Right hindlimb (tissue), 1 donor: ENCODE measurements at regions not wholly inside any gene's neighbourhood (a gene's known extent, or its start where the extent isn't known, plus 50 kb on each side); places are given as distances from the start of the nearest gene placed in this dataset.
A peak's percentile ranks its signal among the peaks of the same experiment; 100 is the strongest.
"Not testable (repeated sequence)": the region's sequence is repeated elsewhere in the genome, so short reads cannot be mapped to it uniquely, and the experiment has no call there.

Experiments
- DNase-seq: peaks from one replicate; pipeline ENCODE4 v3.0.0-alpha.2; 2018

DNA sequence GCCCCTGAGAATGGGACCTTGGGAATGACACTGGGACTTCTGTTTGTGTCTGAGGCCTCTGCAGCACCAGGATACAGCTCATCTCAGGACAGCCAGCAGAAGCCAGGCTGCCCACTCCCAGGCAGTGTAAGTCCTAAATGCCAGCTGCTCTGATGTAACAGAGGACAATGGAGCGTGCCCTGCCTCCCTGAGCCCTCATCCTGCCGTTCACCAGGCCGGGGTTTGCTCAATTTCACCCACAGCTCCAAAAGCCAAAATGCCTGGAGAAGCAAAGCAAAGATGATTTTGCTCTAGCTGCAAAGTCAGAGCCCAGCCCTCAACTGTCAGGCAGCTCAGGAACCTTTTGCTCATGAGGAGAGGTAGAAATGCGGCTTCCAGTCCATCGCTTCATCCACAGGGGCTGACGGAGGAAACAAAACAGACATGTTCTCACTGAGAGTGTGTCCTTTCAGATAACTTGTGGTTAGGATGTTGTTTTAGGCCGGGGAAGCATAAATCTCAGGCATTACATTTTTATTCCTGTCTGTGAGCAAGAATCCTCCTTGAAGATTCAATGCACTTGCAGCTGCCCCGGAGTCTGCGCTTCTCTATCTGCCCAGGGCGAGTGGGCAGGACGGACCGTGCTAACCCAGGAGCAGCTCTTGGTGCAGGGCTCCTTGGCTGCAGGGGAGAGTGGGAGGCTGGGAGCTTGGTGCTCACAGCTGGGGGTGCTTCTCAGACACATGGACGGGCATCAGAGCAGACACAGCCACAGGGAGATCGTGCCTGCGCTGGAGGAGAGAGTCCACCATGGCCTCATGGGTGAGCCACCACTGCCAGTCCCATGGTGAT lies 83.2 kb upstream of the CHST15 start:
- DNase-seq = no peak

DNA sequence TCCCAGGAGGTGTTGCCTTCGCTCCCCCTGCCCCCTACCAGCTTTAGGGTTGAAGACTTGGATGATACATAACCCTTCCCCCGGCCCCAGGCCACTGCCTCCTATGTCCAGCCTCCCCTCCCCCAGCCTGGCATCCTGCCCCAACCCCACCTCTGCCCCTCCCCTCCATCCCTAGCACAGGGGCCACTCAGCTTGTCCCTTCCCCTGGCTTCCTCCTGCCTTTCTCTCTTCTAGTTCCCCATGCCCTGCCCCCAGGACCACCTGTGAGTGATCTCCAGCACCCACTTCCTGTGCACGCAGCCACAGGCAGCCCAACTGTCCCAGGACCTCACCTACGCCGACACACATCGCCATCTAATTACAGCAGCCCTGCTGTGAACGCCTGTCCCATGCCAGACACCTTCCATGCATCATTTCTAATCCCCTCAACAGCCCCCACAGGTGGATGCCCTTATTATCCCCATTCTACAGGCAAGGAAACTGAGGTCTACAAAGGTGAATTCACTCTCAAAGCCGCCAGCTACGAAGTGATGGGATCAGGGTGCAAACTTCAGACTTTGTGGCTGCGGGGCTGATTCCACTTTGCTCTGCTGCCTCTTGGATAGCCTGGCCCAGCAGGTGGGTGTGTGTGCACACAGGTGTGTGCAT lies 82.4 kb upstream of the CHST15 start:
- no peak for DNase-seq

DNA sequence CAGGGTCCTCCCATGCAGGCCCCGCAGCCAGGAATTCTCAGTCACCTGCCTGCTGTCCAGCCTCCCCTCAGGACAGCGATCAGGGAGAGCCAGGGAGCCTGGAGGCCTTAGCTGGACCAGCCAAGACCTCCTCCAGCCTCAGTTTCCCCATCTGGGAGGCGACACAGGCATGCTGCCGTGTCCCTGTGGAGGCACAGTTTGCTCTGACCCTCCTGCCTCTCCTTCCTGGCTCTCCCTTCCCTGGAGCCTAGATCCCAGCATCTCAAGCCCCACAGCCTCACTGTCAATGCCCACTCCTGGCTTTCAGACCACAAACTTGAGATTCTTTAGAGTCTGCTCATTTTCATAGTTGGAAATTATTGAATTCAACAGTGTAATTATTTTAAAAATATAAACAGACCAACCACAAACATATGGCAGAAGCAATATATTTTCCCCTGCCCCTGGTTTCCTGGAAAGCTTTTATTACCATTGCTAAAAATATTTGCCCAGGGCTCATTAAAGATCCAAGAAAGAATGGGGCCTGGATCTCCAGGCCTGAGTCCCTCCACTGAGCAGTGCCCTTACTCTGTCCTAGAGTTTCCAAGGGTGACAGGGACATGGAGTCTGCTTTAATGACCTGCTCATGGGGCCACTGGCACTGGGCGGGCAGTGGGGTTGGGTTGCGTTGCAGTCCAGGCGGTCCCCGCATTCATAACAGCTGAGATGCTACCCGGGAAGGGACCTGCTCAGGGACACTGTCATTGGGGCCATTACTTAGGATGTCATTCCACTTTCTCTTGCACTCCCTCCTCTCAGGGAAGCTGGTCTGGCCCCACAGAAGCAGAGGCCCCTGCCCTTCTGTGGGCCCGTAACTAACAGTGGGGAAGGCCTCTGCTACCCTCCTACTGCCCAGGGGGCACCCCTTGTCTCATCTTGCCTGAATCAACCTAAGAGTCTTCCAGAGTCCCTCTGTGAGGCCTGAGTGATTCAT lies 81.6 kb upstream of the CHST15 start:
- no peak for DNase-seq

DNA sequence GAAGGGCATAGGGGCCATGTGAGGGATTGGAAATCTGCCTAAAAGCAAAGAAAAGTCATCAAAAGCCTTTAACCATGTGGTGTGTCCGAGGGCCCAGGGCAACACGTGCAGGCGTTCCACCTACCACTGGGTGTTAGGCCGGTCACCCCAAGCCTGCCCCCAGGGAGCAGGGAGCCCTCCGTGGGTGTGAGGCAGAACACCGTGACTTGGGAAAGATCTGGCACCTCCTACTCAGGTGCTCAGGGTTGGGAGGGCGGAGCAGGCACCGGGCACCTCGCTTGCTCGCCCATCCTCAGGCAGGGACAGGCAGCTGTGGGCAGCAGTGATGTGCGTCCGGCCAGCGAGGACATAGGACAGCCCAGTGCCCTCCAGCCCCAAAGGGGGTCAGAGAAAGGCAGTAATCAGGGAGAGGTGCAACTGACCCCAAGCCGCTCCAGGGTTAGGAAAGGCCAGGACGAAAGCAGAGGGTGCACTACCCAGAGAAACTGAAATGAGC lies 80.7 kb upstream of the CHST15 start:
- no peak for DNase-seq

DNA sequence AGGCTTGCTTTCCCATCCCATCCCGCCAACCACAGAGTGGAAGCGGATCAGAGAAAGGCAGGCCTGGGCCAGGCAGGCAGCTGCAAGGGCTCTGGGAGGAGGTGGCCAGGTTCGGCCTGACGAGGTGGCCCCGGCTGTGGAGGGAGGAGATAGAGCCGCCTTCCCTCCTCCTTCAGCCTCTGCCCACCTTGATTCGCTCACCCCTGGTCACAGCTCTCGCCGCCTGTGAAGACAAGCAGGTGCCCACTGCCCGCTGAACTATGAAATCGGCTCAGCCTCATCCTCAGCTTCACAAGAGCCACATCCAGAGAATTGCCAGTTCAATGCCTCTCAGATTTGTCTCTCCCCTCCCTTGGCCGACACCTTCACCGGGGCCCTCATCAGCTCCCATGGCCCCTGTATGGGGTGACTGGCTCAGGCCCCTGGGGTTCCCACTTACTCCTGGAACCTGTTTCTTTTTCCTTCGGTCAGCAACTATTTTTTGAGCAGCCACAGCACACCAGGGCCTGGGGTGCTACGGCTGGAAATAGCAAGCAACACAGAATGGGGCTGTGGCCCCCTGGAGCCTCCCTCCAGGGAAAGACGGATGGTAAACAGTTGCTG lies 80.0 kb upstream of the CHST15 start:
- DNase-seq = no peak

DNA sequence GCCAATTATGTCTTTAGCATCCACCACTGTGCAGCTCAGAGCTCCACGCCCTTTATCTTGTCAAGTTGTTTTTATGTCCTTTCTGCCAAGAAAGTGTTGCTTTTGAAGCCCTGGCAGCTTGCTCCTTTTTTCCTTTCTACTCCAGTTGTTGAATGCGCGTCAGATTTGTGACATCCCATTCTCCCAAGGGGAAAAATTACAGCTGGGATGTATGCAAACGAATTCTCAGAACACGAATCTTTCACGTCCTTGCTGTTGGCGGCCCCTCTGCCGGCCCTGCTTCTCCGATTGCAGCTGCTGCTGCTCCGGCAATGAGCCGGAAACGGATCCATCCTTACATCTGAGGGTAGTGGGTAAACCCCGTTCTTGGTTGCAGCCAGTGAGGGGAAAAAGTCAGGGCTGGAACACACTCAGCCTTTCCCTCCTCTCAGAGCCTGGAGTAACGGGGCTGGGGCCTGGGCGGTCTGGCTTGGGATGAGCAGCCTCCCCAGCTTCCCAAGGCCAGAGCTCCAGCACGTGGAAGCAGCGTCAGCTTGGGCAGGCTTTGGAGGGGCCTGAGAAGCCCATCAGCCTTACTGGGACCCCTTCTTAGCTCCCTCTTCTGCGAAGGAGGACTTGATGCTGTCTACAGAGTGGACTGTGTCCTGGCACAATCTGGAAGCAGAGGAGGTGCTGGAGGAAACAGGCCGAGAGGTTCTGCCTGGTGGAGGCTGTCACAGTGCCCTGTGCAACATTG lies 79.0 kb upstream of the CHST15 start:
- DNase-seq = peak; percentile 87

DNA sequence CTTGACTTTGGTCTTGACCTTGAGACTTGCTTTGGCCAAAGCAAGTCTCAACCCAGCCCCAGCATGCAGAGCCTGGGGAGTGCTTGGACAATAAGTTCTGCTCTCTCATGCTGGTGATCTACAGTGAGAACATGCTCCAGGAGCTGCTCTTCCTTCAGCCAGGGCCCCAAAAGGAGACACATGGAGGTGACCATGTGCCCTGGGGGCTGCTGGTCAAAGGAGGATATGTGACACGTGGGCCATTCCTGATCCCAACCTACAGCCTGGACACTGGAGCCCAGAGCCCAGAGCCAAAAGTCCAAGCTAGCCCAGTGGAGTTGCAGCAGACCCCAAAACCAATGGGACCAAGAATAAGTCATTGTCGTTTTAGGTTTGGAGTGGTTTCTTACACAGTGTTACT lies 78.2 kb upstream of the CHST15 start:
- no peak for DNase-seq

DNA sequence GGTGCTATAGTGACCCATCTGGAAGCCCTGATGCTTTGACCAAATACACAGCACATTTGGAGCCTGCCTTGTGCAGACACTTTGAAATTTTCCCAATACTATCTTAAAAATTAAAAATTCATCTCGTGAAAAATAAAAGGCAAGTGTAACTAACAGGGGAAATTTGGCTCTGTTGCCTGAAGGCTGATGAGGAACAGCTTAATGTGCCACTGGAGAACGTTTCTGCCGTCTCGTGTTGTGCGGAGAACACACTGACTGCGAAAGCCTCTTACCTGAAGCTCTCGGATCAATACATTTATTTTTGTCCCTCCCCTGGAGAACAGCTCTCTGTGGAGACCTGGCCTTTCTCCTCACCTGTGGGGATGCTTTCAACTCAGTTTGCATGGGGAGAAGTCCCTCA lies 77.2 kb upstream of the CHST15 start:
- DNase-seq = no peak

DNA sequence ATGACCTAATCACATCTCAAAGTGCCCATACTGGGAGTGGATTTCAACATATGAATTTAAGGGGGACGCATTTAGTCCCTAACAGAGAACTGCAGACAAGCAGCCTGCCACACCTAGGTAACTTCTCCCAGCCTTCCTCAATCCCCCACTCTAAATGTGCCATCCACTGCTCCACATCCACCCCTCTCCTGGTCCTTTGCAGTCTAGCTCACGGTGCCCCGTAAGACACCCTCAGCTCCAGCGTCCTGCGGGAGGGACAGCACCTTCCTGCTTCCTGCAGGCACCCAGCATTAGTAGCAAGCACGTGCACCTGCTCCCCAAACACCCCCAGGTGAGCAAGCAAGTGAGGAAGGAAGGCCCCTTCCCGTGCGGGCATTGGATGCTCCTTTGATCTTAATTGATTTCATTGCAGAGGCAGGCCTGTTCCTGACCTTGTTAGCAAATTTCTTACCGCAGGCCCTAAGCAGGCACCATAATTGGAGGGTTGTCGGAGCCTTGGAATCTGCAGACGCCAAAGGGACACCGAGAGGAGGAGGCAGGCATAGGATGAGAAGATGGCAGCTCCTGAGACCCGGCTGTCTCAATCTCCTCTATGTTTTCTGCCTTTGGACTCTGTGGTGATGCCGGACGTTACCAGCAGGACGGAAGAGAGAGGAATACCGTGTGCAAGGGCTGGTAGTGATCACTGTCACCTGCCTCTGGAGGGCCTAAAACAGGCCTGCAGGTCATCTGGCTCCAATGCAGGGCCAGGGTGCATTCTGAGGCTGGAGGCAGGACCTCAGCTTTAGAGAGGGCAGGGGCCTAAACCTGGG lies 75.8 kb upstream of the CHST15 start:
- DNase-seq = no peak

DNA sequence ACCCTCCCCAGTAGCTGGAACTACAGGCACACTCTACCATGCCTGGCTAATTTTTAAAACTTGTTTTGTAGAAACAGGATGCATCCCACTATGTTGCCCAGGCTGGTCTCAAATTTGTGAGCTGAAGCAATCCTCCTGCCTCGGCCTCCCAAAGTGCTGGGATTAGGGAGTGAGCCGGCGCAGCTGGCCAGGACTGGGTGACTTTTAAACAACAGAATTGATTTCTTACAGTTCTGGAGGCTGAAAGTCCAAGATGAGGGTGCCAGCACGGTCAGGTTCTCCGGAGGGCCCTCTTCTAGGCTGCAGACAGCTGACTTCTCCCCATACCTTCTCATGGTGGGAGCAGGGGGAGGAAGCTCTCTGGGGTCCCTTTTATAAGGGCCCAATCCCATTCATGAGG lies 75.2 kb upstream of the CHST15 start:
- DNase-seq = no peak

DNA sequence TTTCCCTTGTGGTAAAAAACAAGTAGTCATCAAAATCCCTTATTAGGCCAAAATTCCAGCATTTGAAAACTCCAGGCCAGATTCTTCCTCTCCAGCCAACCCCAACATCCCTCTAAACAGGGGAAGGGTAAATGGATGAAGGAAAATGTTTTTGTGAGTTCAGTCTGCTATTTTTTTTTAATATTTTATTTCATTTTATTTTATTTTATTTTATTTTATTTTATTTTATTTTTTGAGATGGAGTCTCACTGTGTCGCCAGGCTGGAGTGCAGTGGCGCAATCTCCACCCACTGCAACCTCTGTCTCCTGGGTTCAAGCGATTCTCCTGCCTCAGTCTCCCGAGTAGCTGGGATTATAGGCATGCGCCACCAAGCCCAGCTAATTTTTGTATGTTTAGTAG lies 74.5 kb upstream of the CHST15 start:
- not testable (repeated sequence) for DNase-seq

DNA sequence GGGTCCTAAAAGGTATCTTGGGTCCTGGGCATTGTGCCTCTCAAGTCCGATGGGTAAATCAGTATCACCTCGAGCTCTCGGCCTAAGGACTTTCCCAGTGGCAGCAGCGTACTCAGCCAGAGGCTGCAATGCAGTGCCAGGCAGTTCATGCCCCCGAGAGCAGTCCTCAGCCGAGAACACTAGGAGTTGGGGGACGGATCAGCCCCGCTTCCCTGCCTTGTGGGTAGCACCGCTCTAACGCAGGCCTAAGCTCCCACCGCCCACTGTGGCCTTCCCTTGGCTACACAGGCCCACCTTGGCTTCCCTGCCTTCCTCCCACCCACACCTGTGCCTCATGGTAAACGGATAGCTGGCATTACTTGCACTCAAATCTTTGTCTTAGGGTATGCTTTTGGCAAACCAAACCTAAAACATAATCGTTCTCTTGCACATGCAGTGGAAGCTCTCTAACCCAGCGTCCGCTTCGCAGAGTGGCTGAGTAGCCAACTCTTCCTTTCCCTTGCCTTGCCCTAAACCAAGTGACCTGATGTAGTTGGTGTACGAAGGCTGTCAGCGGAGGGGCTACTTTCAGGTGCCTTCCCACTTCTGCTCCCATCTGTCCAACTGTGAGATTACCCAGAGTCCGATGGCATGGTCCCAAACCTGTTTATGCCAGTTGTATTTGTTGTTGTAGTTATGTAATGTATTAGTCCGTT lies 73.2 kb upstream of the CHST15 start:
- DNase-seq = no peak

DNA sequence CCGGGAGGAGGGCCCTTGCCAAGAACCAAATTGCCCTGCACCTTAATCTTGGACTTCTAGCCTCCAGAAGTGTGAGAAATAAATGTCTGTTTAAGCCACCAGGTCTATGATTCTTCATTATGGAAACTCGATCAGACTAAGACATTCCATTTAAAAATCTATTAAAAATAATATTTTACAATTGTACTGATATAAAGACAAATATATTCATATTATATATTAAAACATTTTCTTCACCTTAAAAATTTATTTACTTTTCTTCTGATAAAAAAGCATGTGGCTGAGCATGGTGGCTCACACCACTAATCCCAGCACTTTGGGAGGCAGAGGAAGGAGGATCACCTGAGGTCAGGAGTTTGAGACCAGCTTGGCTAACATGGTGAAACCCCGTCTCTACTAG lies 72.4 kb upstream of the CHST15 start:
- no peak for DNase-seq

DNA sequence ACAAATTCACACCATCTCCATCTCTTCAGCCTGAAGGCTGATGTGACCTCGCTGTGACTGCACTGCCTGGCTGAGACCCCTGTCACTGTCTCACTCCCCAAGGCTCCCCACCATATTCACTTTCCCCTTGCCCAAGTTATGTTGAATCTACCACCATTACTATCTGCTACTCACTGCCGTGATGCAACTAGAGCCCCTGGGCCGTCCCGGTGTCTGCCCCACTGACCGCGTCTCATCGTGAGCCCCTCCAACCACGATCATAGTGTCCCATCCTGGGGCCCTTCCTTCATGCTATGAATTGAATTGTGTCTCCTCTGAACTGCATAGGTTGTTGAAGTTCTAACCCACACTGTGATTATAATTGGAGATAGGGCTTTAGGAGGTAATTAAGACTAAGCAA lies 71.9 kb upstream of the CHST15 start:
- no peak for DNase-seq

DNA sequence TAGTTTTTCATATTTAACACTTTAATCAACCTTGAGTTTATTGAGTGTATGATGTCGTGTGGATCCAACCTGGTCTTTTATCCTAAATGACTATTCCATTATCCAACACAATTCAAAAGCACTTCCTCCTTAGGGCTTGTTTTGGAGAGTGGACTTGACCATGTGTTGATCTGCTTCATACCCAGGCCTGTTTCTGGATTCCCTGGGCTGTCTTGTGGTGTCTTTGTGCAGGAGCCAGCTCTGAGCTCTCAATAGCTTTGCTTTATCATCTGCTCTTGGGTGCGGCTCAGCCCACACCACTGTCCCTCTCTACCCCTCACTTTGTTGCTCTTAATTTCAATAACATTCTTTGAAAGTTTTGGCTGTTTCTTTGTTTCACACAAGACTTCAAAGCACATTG lies 70.9 kb upstream of the CHST15 start:
- no peak for DNase-seq

DNA sequence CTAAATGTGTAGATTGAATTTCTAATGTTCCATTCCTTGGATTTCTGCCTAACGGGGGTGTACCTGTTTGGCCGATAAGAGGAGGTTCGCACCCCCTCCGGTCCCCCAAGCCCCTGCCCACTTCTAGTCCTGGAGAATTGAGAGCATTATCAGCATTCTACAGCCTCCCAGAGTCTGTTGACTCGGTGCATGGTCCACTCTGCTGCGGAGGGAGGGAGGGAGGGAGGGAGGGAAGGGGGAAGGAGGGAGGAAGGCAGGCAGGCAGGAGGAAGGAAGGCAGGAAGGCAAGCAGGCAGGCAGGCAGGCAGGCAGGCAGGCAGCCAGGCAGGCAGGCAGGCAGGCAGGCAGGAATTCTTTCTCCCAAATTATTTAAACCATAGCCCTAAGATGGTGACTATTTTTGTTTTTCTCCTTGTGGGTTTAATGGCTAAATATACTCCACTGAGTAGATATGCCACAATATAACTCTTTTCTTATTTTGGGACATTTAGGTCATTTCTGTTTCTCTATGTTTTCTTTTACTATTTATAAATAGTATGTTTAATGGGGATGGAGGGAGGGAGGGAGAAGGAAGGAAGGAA lies 69.5 kb upstream of the CHST15 start:
- no peak for DNase-seq

DNA sequence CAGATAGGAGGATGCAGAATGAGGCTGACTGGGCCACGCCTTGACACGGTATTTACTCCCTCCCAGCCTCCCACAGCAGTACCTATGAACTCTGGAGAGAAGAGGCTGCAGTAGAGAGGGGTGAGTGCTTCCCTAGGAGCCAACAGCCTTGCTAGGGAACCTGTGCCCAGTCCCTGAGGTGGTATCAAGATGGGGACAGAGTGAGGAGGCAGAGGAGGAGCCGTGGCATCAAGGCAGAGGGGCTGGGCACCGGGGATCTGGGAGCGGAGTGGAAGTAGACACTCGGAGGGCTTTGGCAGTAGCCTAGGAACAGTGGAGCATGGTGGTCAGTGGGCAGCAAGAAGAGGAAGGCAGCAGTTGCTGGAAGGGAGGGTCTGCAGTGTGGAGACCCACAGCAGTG lies 68.7 kb upstream of the CHST15 start:
- no peak for DNase-seq

DNA sequence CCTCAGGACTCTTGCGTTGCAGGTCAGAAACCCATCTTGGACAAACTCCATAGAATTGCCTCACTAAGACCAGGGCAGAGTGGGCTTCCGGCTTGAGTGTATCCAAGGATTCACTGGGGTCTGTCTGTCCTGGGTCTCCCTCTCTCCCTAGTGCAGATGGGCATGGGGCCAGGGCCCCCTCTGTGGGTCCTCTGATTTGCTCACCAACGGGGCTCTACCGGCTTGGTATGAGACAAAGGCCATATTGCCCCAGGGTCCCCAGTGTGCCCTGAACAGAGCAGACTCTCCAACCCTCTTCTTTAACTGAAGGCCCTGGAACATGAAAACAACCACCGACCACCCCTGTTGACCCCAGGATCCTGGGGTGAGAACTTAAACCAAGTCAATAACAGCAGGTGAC lies 68.2 kb upstream of the CHST15 start:
- no peak for DNase-seq

DNA sequence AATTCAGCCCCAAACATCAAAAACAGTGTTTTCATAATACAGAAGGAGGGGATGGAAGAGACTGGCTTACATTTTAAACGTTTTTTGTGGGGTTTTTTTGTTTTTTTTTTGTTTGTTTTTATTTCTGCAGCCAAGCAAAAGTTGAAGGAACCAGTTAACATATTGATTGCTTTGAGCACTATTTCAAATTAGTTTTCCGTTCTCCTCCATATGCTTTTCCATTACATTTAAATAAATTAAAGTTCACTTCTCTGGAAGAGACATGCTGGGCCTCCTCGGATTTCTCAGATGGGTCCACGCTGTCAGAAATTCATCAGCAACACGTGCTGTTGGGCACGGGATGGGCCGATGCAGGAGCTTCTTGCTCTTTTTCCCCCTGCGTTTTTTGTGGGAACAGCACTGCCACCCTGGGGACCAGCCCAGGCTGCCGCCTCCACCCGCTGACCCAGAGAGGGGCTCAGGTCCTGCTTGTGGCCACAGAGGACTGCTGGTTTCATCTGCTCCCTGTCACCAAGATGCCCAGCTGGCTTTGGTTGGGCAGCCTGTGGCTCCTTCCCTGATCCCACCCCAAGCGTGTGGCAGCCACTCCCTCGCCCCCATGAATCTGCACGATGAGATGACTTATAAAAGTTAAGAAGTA lies 67.7 kb upstream of the CHST15 start:
- DNase-seq = no peak

DNA sequence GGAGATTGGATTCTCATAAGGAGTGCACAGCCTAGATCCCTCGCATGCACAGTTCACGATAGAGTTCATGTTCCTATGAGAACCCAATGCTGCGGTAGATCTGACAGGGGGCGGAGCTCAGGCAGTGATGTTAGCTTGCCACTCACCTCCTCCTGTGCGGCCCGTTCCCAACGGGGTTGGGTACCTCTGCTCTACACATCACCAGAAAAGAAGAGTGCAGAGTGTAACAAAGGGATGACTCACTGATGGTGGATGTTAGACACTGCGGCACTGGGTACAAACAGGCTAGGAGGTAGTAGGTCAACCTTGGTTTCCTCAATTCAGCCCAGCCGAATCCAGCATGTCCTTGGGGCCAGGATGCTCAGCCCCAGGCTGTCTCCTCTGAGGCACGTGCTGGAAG lies 66.8 kb upstream of the CHST15 start:
- DNase-seq = no peak
